KMS-11 (cell line): ENCODE measurements at regions not wholly inside any gene's neighbourhood (a gene's known extent, or its start where the extent isn't known, plus 50 kb on each side); places are given as distances from the start of the nearest gene placed in this dataset.

Source experiments
- H2AFZ ChIP-seq: fragments of 200-600 bp; sonication (generic); 2 replicates; pipeline ENCODE4 v1.6.1; 2016; ENCODE audit warnings: antibody characterized with exemption, mixed run types, low read depth
- H3K27ac ChIP-seq: fragments of 200-600 bp; sonication (generic); 2 replicates; pipeline ENCODE4 v1.6.1; 2016; ENCODE audit warnings: mild to moderate bottlenecking, mixed run types
- H3K27me3 ChIP-seq: fragments of 200-600 bp; sonication (generic); 2 replicates; pipeline ENCODE4 v1.6.1; 2017; ENCODE audit warnings: mild to moderate bottlenecking, low read depth, mixed run types, moderate library complexity; ENCODE audit not compliant: insufficient read depth
- H3K36me3 ChIP-seq: fragments of 200-600 bp; sonication (generic); 2 replicates; pipeline ENCODE4 v1.6.1; 2017; ENCODE audit warnings: mild to moderate bottlenecking, mixed run types; ENCODE audit not compliant: insufficient read depth
- H3K4me1 ChIP-seq: fragments of 200-600 bp; sonication (generic); 2 replicates; pipeline ENCODE4 v1.6.1; 2016; ENCODE audit warnings: mild to moderate bottlenecking, low read depth, mixed run types; ENCODE audit not compliant: poor library complexity, severe bottlenecking
- H3K4me2 ChIP-seq: fragments of 200-600 bp; sonication (generic); 2 replicates; pipeline ENCODE4 v1.7.0; 2016; ENCODE audit warnings: mild to moderate bottlenecking, mixed run types
- H3K4me3 ChIP-seq: fragments of 200-600 bp; sonication (generic); IDR thresholded peaks from 2 replicates; pipeline ENCODE4 v1.6.1; 2017; ENCODE audit warnings: low read depth, low read length, mixed read lengths; ENCODE audit not compliant: insufficient read depth
- H3K79me2 ChIP-seq: fragments of 200-600 bp; sonication (generic); 2 replicates; pipeline ENCODE4 v1.6.1; 2016; ENCODE audit warnings: low read depth, mixed run types; ENCODE audit not compliant: insufficient read depth
- H3K9ac ChIP-seq: fragments of 200-600 bp; sonication (generic); 2 replicates; pipeline ENCODE4 v1.6.1; 2016; ENCODE audit warnings: mild to moderate bottlenecking, mixed run types
- H4K20me1 ChIP-seq: fragments of 200-600 bp; sonication (generic); 2 replicates; pipeline ENCODE4 v1.6.1; 2016; ENCODE audit warnings: mild to moderate bottlenecking, mixed run types; ENCODE audit not compliant: insufficient read depth
- TF ChIP-seq, protein P1 (sequence below): fragments of 200-600 bp; sonication (generic); conservative IDR thresholded peaks from 2 replicates; pipeline ENCODE4 v1.6.1; 2017; ENCODE audit warnings: low read depth, mild to moderate bottlenecking, antibody characterized with exemption, low read length, moderate library complexity, mixed read lengths

DNA sequence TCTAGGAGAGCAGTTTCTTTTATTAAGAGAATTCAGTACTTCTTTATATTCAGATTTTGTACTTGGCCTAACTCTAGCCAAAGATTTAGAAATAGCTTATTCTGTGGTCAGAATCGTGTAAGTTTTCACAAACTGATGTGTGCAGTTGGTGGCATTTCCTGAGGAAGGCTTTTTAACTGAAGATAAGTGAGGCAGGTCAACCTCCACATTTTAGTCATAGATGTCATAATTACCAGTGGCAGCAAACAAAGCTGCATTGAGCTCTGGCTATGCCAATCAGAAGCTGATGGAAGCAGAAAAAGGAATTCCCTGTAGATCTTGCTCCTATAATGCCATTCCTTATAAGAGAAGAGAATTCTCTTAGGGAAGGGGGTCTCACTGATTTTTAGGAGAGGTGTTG lies 141.3 kb upstream of the SP8 start:
- Histone ChIP-seq H4K20me1 (no peaks in the 10 kb centered on the region), H3K27me3 (no peaks in the 10 kb centered on the region), H3K4me3 (no peak overlapping the region), H3K4me2 (no peak overlapping the region), H3K36me3 (no peaks in the 10 kb centered on the region), H3K27ac (no peak overlapping the region), H3K79me2 (no peaks in the 10 kb centered on the region), H3K9ac (no peak overlapping the region), H2AFZ (no peak overlapping the region), H3K4me1 (no peaks in the 10 kb centered on the region)
- TF ChIP-seq, protein P1, sequence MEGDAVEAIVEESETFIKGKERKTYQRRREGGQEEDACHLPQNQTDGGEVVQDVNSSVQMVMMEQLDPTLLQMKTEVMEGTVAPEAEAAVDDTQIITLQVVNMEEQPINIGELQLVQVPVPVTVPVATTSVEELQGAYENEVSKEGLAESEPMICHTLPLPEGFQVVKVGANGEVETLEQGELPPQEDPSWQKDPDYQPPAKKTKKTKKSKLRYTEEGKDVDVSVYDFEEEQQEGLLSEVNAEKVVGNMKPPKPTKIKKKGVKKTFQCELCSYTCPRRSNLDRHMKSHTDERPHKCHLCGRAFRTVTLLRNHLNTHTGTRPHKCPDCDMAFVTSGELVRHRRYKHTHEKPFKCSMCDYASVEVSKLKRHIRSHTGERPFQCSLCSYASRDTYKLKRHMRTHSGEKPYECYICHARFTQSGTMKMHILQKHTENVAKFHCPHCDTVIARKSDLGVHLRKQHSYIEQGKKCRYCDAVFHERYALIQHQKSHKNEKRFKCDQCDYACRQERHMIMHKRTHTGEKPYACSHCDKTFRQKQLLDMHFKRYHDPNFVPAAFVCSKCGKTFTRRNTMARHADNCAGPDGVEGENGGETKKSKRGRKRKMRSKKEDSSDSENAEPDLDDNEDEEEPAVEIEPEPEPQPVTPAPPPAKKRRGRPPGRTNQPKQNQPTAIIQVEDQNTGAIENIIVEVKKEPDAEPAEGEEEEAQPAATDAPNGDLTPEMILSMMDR, result no peak

DNA sequence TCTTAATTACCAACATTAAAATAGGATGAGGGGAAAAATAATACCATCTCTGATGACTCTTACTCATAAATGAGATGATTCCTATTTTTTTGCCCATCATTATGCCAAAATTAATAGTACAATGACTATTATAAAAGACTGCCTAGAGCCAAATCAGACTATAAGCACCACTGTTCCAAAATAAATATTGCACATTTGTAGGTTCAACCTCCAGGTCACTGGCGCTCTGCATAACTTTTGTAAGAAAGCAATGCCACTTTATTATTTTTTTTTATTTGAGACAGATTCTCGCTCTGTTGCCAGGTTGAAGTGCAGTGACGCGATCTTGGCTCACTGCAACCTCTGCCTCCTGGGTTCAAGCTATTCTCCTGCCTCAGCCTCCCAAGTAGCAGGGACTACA lies 142.5 kb upstream of the SP8 start:
- Histone ChIP-seq H4K20me1 (no peaks in the 10 kb centered on the region), H3K9ac (no peak overlapping the region), H3K27me3 (no peaks in the 10 kb centered on the region), H2AFZ (no peak overlapping the region), H3K4me2 (no peak overlapping the region), H3K79me2 (no peaks in the 10 kb centered on the region), H3K4me3 (no peak overlapping the region), H3K4me1 (no peaks in the 10 kb centered on the region), H3K27ac (no peak overlapping the region), H3K36me3 (no peaks in the 10 kb centered on the region)
- TF ChIP-seq, protein P1, result no peak

DNA sequence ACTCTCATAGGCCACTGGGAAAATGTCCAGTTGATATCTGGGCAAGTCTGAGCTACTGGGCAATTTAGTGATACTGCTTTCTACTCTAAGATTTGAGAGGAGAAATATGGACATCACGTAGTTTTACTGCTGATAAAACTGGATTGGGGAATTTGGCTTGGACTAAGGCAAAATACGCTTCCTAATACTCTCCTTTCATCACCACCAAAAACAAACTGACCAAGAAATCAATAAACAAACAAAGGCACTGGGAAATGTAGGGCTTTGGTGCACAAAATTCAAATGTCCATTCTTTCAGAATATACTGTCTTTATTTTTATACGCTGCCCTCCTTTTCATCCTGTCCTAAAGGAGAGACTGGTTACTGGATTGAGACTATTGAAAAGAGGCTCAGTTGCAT lies 145.1 kb upstream of the SP8 start:
- no peaks in the 10 kb centered on the region for H3K4me1 ChIP-seq

DNA sequence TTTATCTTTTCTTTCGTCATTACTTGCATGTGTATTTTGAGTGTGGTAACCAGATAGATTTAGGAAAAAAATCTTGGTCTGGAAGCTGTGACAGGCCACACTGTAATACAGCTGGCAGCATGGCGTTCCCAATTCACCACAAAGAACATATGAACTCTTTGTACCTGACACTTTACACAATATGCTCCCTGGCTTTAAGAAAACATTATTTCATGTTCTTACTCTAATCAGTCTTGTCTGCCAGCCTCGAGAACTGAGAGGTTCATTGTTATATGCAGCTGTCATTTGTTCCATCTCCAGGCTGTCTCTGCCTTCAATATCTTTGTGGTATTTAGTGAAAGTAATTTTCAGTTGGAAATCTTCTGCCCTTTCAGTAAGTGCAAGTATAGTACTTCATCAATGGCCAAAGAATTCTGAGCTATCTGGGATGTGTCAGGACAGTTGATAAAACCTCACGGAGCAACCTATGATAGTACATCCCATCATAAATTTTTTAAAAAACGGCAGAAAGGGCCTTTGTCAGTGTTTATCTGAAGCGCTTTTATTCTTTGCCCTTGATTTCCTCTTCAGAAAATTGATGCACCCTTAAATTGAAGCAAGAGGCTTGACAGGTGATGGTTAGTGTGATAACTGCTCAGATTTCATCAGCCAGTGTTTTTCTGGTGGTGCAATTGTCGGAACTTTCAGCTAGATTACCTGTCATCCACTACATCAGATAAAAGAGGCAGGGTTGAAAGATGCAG lies 146.3 kb upstream of the SP8 start:
- Histone ChIP-seq H3K27me3 (no peaks in the 10 kb centered on the region), H2AFZ (no peak overlapping the region), H3K4me2 (no peak overlapping the region), H3K4me3 (no peak overlapping the region), H4K20me1 (no peaks in the 10 kb centered on the region), H3K79me2 (no peaks in the 10 kb centered on the region), H3K9ac (no peak overlapping the region), H3K27ac (no peak overlapping the region), H3K4me1 (no peaks in the 10 kb centered on the region), H3K36me3 (no peaks in the 10 kb centered on the region)
- TF ChIP-seq, protein P1, result no peak

More for the DNA sequence above, 145.1 kb upstream of the SP8 start:
- Histone ChIP-seq H3K27me3 (no peaks in the 10 kb centered on the region), H3K4me2 (no peak overlapping the region), H3K9ac (no peak overlapping the region), H3K27ac (no peak overlapping the region), H2AFZ (no peak overlapping the region), H3K79me2 (no peaks in the 10 kb centered on the region), H4K20me1 (no peaks in the 10 kb centered on the region), H3K36me3 (no peaks in the 10 kb centered on the region), H3K4me3 (no peak overlapping the region)
- TF ChIP-seq, protein P1, result no peak
